Heart right ventricle (tissue), 16 donors: ENCODE measurements at regions not wholly inside any gene's neighbourhood (a gene's known extent, or its start where the extent isn't known, plus 50 kb on each side); places are given as distances from the start of the nearest gene placed in this dataset.

Experiments used
- ATAC-seq, 8 donors: fragments of 200-7000 bp; cut with Tn5 transposase; one replicate each; pipeline ENCODE4 v1.9.1; 2020; ENCODE audit warnings: mild to moderate bottlenecking in 8 of 8, moderate library complexity in 8 of 8, moderate number of reproducible peaks in 1 of 8
- DNase-seq, 2 donors: peaks; one replicate each; pipeline ENCODE4 v3.0.0-alpha.2; 2020
- H3K27ac ChIP-seq, 10 donors: fragments of 200-600 bp; sonication (generic) in 2 of 10; one replicate each; pipeline versions ENCODE4 v1.5.0 to v1.8.0; 2020 to 2022; ENCODE audit warnings: mild to moderate bottlenecking in 3 of 10
- H3K27me3 ChIP-seq, 7 donors: fragments of 200-600 bp; one replicate each; pipeline ENCODE4 v1.8.0; 2021 to 2022; ENCODE audit warnings: mild to moderate bottlenecking in 2 of 7
- H3K36me3 ChIP-seq, 9 donors: fragments of 200-600 bp; sonication (generic) in 1 of 9; one replicate each; pipeline versions ENCODE4 v1.5.0 to v1.8.0; 2020 to 2022; ENCODE audit warnings: mild to moderate bottlenecking in 2 of 9
- H3K4me1 ChIP-seq, 9 donors: fragments of 200-600 bp; sonication (generic) in 1 of 9; one replicate each; pipeline versions ENCODE4 v1.5.0 to v1.8.0; 2020 to 2022; ENCODE audit warnings: mild to moderate bottlenecking in 4 of 9
- H3K4me3 ChIP-seq, 10 donors: fragments of 200-600 bp; sonication (generic) in 2 of 10; one replicate each; pipeline versions ENCODE4 v1.5.0 to v1.8.0; 2020 to 2022; ENCODE audit warnings: mild to moderate bottlenecking in 7 of 10, moderate library complexity in 2 of 10
- H3K9me3 ChIP-seq, 11 donors: fragments of 200-600 bp in 10 of 11; sonication (generic) in 2 of 11; one replicate each; pipeline versions ENCODE4 v1.5.0 to v1.8.0; 2013 to 2022; ENCODE audit warnings: mild to moderate bottlenecking in 2 of 11, control low read depth in 1 of 11, moderate library complexity in 1 of 11
- CTCF ChIP-seq, 9 donors: fragments of 200-600 bp; sonication (generic) in 2 of 9; IDR thresholded peaks; one replicate each; pipeline versions ENCODE4 v1.5.0 to v1.8.0; 2021 to 2022; ENCODE audit warnings: antibody characterized with exemption in 9 of 9, mild to moderate bottlenecking in 5 of 9, moderate library complexity in 1 of 9
- WGBS, 2 donors: extraction: QIAGEN DNeasy Blood & Tissue Kit; methylation state at CpG; one replicate each; pipeline ENCODE4 v1.1.7; 2013; ENCODE audit warnings: inconsistent platforms in 1 of 2; 5-methylcytosine and 5-hydroxymethylcytosine counted together
- intact Hi-C, 10 donors: fragments of 100-400 bp; cut with DNase I; formaldehyde crosslinking; loops; one replicate each; pipeline versions ENCODE4 v1.11.1 to v1.14.2; 2022
- donor health status: Arrhythmogenic right ventricular cardiomyopathy.
- donor health status: ischemic (EF 13 %, LVEDD 7.1; RV severe dilation, severe dysfunction).
- donor health status: healthy with polysubstance abuse.
- donor health status: DM: no; HTN: yes; CAD: no.
- donor health status: DM: no; HTN: no; CAD: no.
- donor health status: ischemic (EF 25% LVEDD 6.9; RV normal size, moderate dysfunction).
- donor health status: ischemic (EF 25% LVEDD 5.7; RV mildly dilated, moderate dysfunction).
- donor health status: healthy.
- donor health status: DM: yes; HTN: yes; CAD: no.
- donor health status: Ischemic cardiomyopathy.
- donor health status: ischemic (EF 35%, LVEDD 5.7; RV mildly dilated, moderate dysfunction).
- donor health status: nonischemic (EF 11% LVEDD 7.7; RV severe dilation, severe dysfunction).
- donor health status: DM: yes; HTN: yes; CAD: no.
- donor health status: PGD.
- donor health status: ischemic (EF 29% LVEDD 5.4; RV normal size, mild dysfunction).
- donor health status: nonischemic (EF 23%, LVEDD 6.1; RV moderate dilation, normal function).

GRCh38 chrX:113009837-113010236 is 169.2 kb upstream of the AMOT start:
- Histone ChIP-seq H3K36me3 (no peaks in the 10 kb centered on the region), H3K4me3 (no peak overlapping the region), H3K4me1 (no peaks in the 10 kb centered on the region), H3K27me3 (peaks cover 0 to 2% (median 0%) of the 10 kb centered on the region in 7 donors), H3K9me3 (peaks cover 0 to 6% (median 0%) of the 10 kb centered on the region in 11 donors), H3K27ac (no peak overlapping the region)
- intact Hi-C loops: no loop called here
- WGBS, 2 donors: 93 to 97% methylated on average over 1 of the region's 1 CpG
- TF ChIP-seq CTCF (IDR thresholded peaks at IDR 0.05): no peak
- ATAC-seq (no peak), DNase-seq (no peak)

GRCh38 chrX:113009029-113009428 is 168.4 kb upstream of the AMOT start:
- Histone ChIP-seq H3K4me3 (no peak overlapping the region), H3K27me3 (peaks cover 0 to 7% (median 0%) of the 10 kb centered on the region in 7 donors), H3K9me3 (peaks cover 0 to 6% (median 0%) of the 10 kb centered on the region in 11 donors), H3K36me3 (no peaks in the 10 kb centered on the region), H3K4me1 (no peaks in the 10 kb centered on the region), H3K27ac (no peak overlapping the region)
- intact Hi-C loops: no loop called here
- 77 to 89% methylated on average over 3 of the region's 3 CpGs for WGBS, 2 donors
- ATAC-seq: no peak
- no peak for DNase-seq
- TF ChIP-seq CTCF (IDR thresholded peaks at IDR 0.05): no peak

GRCh38 chrX:113001836-113002235 is 161.2 kb upstream of the AMOT start:
- no peaks in the 10 kb centered on the region for H3K4me1 ChIP-seq
- no peak for ATAC-seq
- peaks cover 0 to 20% (median 0%) of the 10 kb centered on the region in 7 donors for H3K27me3 ChIP-seq
- H3K27ac ChIP-seq: no peak overlapping the region
- TF ChIP-seq CTCF (IDR thresholded peaks at IDR 0.05): peak in 1 of 9 donors; percentile 9
- intact Hi-C loops: no loop called here
- H3K4me3 ChIP-seq: no peak overlapping the region
- DNase-seq: no peak
- WGBS, 2 donors: 89% methylated on average over 6 of the region's 6 CpGs
- no peaks in the 10 kb centered on the region for H3K9me3 ChIP-seq
- H3K36me3 ChIP-seq: no peaks in the 10 kb centered on the region

GRCh38 chrX:112997991-112998390 is 157.4 kb upstream of the AMOT start:
- intact Hi-C loops: no loop called here
- Histone ChIP-seq H3K4me1 (no peaks in the 10 kb centered on the region), H3K4me3 (no peak overlapping the region), H3K27ac (no peak overlapping the region), H3K27me3 (peaks cover 0 to 12% (median 0%) of the 10 kb centered on the region in 7 donors), H3K36me3 (no peaks in the 10 kb centered on the region), H3K9me3 (no peaks in the 10 kb centered on the region)
- 37 to 52% methylated on average over 1 of the region's 1 CpG for WGBS, 2 donors
- DNase-seq (no peak), ATAC-seq (no peak)
- TF ChIP-seq CTCF (IDR thresholded peaks at IDR 0.05): no peak
